Ureter (tissue), 1 donor: ENCODE measurements at regions not wholly inside any gene's neighbourhood (a gene's known extent, or its start where the extent isn't known, plus 50 kb on each side); places are given as distances from the start of the nearest gene placed in this dataset.

Source experiments
- DNase-seq: peaks from one replicate; pipeline ENCODE4 v3.0.0-alpha.2; 2020; ENCODE audit warnings: low spot score
- donor health status: DM: yes; HTN: yes; CAD: no.

DNA sequence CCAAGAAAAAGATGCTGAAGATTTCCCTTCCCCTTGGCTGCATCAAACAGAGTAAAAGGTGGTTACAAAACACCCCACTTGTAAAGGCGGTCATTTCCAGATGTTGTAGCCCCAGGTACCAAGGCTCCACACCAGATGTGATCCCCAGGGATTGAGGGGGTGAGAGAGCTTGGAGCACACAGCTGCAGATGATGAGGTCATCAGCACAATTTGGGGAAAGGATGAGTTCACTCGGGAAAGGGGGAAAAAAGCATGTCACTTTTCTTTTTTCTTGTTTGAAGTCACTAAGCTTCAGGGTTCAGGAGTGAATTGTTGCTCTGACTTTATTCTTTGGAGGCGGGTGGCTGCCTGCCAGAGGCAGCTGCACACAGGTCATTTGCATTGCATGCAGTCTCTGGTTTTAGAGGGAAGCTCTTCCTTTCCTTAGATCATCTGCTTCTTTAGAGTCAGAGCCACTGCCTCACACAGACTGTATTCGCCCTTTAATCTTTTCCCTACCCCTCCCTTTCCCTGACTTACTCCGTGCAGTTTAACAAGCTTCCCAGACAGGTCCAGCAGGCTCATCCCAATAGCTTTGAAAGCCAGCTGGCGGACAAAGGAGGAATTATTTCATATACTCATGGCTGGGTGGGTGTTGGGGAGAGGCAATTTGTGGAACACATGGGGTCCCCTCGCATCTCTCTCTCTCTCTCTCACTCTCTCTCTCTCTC lies 409.3 kb upstream of the SLC24A2 start:
- no peak for DNase-seq

DNA sequence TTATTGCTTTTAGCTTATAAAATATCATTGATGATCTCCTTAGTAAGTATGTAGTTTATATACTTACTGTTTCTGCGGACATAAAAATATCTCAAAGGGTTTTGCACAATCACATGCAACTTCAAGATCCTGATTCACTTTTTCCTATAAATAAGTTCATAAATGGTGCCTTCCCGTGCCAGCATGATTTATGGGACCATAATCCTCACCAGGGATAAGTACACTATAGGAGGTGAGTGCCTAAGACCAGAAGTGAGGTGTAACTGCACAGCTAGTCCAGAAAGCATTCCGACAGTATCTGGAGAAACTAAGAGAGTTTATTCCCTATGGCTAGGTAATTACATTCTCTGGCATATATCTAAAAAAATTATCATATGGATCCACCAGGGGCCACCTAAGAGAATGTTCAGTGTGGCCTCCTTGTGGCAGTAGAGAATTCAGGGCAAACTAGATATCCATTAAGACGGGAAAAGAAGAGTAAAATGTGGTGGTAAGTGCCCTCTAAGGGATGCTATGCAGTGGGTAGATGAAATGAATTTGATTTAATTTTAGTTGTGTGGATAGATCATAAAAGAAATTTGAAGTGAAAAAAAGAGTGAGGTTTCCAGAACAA lies 402.5 kb upstream of the SLC24A2 start:
- no peak for DNase-seq

DNA sequence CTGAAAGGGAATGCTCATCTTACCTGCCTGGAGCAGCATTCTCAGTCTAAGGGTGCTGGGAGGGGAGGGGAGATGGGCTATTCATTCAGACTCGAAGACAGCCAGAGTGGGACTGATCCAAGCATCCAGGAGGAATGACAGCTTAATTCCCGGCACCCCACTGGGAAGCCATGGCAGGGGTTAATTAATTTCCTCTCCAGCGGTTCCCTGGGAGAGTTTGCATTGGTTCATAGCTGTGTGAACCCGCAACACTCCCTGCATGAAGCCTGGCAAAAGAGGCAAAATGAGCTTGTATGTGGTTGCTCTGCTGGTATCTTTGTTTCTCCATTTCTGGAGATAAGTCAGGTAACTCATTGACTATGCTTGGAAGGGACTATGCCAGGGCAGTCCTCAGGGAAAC lies 401.0 kb upstream of the SLC24A2 start:
- no peak for DNase-seq

DNA sequence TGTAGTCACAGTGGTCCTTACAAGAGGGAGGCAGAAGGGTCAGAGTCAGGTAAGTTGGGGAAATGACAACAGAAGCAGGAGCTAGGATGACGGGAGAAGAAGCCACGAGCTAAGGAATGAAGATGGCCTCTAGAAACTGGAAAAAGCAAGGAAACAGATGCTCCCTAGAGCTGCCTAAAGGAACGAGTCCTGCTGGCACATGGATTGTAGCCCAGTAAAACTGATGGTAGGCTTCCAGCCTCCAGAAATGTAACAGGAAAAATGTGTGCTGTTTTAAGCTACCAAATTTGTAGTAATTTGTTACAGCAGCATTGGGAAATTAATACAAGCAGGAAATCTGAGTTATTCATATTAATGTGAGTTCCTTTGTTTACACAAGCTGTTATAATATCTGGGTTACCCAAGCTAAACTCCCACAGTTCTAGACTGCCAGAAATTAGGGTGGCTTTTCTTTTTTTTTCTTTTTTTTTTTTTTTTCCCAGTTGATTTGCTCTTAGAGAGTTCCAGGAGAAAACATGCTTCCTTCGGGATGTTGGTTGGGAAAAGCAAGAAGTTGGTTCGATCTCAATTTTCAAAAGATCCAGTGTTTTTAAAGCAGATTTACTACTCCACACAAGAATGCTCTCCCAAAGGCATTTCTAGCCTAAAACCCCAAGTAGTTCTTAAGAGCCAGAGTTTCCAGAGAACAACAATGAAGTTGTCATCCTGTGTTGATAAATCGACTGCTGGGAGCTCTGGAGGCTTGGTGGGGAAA lies 400.0 kb upstream of the SLC24A2 start:
- no peak for DNase-seq

DNA sequence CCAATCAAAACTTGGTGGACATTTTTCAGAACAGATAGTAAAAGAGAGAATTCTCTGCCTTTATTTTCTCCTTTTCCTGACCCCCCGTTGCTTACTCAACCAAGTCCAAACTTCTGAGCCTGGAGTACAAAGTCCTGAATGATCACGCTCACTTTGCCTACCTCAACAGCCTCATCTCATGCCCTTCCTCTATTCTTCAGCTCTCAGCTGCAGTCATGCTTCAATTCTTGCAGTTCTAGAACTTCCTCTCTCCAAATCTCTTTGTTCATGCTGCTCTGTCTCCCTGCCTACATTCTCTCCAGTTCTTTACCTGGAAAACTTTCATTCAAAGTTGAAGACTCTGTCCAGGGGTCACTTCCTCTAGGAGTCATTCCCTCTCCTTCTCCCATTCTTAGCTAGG lies 398.5 kb upstream of the SLC24A2 start:
- no peak for DNase-seq

DNA sequence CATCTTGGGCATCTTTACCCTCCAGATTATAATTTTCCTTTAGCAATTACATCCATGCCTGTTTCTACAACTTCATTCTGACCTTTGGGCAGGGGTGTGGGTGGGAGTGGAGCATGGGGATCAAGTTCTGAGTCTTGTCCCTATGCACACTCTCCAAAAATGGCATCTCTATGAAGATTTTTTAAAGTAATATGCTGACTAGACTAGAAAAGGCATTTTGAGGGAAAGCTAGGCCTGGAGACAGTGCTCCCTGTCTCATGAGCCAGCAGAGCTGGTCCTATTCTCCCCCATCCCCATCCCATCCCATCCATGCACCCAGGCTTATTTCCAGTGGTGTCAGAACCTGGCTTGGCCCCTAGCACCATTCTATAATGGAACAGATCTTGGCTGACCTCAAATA lies 398.0 kb upstream of the SLC24A2 start:
- DNase-seq: no peak

DNA sequence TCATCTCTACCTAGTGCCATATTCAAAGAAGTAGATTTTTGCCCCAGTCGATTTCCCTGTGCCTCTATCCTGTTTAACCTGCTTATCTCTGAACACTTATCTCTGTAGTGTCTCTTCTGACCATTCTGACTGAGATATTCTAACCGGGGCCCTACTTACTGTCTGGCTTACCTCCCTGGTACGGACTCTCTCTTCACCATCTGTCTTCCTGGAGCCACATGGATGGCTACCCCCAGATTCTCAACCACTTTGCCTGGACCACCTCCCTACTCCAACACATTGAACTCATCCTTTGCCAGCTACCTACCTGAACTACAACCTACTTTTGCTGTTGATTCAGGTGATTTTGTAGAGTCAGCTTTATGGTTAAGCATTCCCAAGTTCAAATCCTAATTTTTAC lies 397.4 kb upstream of the SLC24A2 start:
- DNase-seq: no peak

DNA sequence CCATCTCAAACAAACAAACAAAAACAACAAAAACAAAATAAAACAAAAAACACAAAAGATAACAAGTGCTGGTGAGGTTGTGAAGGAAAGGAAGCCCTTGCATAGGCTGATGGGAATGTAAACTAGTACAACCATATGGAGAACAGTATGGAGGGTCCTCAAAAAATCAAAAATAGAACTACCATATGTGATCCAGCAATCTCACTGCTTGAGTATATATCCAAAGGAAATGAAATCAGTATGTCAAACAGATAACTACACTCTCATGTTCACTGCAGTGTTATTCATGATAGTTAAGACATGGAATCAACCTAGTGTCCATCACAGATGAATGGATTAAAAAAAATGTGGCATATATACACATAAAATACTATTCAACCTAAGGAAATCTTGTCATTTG lies 395.7 kb upstream of the SLC24A2 start:
- DNase-seq: no peak

DNA sequence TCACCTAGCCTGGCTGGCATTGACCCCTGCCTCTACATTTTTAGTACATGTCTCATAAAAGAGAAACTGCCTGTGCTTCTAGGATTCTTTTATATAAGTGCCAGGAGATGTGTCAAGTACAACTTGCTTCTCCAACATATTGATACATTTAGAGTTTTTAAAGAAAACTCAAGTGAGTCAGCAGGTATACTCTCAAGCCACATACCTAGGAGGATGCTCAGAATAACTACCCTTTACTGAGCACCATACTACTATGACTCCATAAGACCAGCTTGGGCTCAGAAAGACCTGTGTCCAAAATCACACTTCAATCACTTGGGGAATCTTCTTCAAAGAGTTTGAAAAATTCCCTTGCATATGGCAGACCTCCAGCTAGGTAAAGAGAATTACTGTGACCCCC lies 389.8 kb upstream of the SLC24A2 start:
- DNase-seq: no peak

DNA sequence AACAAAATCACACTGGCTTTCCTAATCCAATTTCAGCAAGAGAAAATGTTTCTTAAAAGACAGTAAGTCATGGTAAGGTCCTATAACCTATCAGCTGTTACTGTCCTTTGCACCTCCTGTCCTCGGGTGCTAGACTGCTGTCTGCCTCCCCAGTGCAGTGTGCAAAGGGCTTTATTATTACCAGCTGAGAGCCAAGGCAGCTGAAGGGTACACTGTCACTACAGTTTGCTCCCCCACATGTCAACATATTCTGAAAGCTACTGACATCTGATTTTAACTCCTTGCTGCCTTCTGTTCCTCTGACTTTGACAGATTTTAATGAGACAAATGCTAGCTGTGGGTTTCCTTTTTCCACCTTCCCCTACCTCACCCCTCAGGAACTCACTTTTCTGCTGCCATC lies 389.4 kb upstream of the SLC24A2 start:
- DNase-seq: no peak

DNA sequence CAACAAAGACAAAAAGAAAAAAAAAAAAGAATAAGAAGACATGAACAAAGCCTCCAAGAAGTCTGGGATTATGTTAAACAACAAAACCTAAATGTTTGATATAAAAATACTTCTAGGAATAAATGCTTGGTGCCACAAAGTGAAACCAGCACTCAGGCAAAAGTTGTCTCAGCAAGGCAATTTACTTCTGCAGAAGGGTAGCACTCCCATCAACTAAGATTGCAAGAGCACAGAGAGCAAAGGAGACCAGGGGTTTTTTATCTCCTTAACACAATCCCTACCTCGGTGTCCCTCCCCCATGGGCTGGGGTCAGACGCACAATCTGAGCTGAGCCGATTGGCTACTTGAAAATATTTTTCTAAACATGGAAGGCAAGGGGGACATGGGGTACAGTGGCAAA lies 381.3 kb upstream of the SLC24A2 start:
- no peak for DNase-seq

DNA sequence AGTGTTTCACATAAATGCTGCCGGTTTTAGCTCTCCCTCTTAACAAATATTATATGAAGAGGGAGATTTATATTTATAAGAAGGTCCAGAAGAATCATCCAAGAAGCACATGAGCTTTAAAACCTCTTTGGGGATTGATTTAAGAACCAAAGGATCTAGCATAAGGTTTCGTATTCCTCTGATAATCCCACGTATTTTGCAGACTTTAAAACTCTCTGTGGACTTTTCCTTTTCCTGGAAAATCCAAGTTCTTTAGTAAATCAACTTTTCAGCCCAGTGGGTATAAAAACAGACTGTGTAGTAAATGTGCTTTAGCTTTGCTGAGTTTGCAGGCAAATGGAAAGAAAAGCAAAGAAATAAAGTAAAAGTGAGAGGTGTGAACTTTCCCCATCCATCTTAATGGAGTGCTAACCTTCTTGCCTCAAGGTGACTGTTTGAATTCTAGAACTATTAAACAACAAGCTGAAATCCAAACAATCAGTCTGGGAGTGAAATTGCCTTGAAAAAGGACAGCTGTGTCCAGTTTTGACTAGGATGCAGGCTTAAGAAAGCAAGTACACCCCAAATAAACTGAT lies 363.4 kb upstream of the SLC24A2 start:
- DNase-seq: no peak

DNA sequence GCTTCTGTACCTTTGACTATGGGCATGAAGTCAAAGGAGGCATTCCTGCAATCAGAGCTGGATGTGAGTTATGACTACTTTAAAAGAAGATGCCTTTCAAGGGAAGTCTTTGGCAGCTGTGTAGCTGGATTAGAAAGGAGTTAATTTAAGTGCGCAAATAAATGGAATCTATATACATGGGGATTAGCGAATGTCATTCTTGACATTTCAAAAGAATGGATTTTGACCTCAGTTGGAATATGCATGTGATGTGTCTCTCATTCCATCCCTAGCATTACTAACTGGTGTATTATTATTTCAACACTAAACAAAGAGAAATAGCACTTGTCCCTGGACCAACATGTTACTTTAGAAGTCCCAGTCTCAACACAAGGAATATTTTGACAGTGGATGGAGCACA lies 359.6 kb upstream of the SLC24A2 start:
- no peak for DNase-seq

DNA sequence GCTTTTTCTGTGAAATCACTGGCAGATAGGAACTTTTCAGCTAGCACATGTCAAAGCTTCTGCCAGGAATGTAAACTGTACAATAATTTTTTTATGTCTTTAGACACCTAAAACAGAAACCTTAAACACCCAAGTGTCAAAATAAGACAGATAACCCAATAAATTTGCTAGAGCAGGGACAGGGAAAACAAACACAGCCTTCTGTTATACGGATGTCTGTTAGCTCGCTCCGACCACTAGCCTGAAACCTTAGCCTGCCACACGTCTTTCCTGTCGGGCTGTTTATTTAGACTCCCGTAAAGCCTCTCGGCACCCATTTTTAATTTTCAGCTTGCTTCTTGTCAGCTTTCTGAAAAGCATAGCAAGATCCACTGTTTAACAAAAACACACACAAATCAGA lies 355.4 kb upstream of the SLC24A2 start:
- no peak for DNase-seq

DNA sequence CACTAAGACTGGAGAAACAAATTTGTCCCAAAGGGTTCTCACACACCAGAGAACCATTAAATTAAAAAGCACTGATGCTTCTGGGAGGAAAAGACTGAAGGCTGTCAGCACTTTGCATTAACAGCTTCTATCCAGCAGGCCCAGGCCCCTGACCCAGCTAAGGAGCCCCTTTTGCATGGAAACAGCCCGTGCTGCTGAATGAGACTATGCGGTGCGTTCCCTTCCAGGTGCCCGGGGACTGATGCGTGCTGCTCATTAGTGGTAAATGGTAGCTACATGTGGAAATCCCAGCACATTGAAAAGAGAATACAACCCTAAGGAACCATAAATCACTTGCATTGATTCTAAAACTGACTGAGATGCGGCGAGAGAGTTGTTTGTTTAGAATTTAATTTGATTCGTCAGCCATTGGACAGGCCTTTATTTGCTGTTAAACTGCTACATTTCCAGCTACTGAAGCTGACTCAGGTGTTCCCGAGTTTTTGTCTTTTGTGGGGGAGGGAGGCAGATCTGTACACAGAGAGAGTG lies 351.0 kb upstream of the SLC24A2 start:
- no peak for DNase-seq

DNA sequence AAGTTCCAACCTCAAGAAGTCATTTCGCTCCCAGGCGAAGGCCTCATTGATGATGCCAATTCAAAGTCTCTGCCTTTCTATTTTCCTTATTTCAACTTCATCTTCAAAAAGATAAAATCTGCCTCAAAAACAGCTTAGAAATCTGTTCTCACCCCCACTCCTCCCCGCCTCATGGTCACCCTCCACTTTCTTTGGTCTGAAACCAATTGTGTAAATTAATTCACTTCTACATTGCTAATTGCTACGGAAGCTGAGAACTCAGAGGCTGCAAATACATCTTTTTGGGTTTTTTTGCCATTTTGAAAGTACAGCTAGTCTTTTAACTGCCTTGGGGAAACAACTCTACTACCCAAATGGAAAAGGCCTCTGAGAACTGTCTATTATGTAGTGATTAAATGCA lies 350.0 kb upstream of the SLC24A2 start:
- DNase-seq: no peak

DNA sequence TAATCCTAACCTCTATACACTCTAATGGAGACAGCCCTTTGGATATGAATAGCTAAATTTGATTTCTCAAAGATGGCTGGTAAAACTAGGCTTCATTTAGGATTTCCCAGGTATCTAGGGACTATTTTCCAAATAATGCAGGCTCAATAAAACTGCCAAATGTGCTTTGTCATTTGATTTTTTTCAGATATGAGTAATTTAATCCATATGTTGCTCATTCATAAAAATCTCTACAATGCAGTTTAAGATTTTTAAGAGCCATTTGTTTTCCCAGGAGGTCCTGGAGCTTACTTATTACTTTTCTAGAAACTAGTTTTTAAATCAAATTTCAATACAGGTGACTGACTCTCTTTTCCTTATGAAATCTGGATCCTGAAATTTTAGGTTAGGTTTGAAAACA lies 349.3 kb upstream of the SLC24A2 start:
- DNase-seq: no peak

DNA sequence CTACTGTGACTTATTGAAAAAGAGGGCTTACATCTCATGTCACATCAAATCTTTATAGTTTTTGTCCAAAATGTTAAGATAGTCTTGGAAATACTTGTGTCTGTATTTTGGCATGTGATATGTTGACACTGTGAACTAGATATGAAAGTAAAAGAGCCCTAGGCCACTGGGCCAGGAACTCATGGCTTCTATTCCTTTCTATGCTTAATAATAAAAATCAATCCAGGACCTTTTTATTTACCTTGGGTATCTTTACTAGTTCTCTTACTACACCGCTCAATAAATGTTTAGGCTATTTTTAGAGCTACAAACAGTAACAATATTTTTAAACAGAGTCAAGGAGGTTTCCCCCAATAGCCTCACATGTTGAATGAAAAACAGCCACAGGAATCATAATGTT lies 348.6 kb upstream of the SLC24A2 start:
- DNase-seq: no peak

DNA sequence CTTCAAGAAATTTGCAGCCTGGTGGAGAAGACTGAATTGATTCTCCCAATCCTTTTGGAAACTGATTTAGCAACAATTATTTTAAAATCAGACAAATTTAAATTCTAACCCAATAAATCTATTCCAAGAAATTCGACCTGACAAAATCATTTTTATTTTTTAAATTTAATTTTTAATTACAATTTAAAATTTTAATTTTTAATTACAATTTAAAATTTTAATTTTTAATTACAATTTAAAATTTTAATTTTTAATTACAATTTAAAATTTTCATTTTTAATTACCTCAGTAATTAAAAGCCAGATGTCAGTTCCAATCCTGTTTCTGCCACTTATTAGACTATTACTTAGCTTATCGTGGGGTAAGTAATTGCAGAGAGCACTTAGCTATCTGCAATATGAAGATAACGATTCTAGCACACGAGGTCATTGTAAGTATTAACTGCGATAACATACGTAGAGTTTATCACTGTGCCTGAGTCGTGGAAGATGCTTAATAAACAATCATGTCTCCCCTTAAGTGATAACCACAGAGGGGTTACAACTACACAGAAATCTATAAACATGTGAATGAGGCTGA lies 346.4 kb upstream of the SLC24A2 start:
- no peak for DNase-seq

DNA sequence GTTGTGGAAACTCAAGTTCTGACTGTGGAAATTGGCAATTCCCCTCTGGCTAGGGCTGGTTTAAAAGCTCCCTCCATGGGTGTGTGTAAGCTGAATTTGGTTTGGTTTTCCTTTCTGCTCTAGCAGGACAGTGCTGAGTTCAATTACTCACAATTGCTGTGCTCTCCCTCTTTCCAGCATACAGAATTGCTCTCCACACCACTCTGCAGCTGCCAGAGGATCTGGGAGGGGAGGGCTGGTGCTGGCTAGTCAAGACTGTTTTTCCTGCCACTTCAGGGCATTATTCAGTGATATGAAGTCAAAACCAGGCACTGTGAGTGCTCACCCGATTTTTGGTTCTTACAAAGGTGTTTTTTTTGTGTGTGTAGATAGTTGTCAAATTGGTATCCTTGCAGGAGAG lies 336.9 kb upstream of the SLC24A2 start:
- DNase-seq: no peak

DNA sequence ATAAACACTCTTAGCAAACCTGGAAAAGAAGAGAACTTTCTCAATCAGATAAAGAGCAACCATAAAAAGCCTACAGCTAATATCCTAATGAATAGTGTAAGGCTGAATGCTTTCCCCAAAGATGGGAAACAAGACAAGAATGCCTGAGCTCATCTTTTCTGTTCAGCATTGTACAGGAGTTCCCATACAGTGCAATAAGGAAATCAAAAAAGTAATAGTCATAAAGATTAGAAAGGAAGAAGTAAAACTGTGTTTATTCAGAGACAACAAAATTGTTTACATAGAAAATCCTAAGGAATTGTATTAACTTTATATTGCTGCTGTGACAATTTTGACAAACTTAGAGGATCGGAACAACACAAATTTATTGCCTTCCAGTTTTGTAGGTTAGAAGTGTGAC lies 330.7 kb upstream of the SLC24A2 start:
- no peak for DNase-seq

DNA sequence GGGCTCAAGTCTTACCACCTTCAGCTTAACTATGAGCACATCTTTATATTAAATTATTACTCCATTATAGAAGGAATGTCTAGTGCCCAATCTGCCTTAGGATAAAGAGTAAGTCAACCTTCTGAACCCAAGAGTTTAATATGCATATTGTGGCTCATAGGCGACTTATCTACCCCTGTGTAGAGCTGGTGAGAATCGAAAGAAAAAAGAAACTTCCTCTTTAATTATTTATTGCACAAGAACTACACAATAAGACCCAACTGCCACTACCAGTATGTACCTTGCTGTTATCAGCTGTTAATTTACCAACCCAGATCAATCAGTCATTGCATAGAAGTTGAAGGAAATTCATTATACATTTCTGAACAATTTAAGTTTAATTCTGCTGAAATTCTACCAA lies 329.1 kb upstream of the SLC24A2 start:
- no peak for DNase-seq
